Gastrocnemius medialis (tissue), 4 donors: ENCODE measurements at regions not wholly inside any gene's neighbourhood (a gene's known extent, or its start where the extent isn't known, plus 50 kb on each side); places are given as distances from the start of the nearest gene placed in this dataset.

Experiments used
- ATAC-seq, 2 donors: fragments of 150-250 bp; one replicate each; pipeline ENCODE4 v1.9.1; 2016
- DNase-seq, 2 donors: peaks; one replicate each; pipeline ENCODE4 v3.0.0-alpha.2; 2019
- H3K27ac ChIP-seq, 4 donors: fragments of 200-600 bp; sonication (generic); 1 replicate in 1 of 4; 2 replicates in 3 of 4; pipeline ENCODE4 v1.5.1; 2016 to 2018; ENCODE audit warnings: mild to moderate bottlenecking in 2 of 4, moderate library complexity in 1 of 4
- H3K27me3 ChIP-seq, 3 donors: fragments of 200-600 bp; sonication (generic) in 2 of 3; 1 replicate in 1 of 3; 2 replicates in 2 of 3; pipeline versions ENCODE4 v1.5.1 to v1.6.0; 2016 to 2019; ENCODE audit warnings: mild to moderate bottlenecking in 1 of 3, moderate library complexity in 1 of 3
- H3K36me3 ChIP-seq, 2 donors: fragments of 200-600 bp; sonication (generic) in 1 of 2; one replicate each; pipeline ENCODE4 v1.5.1; 2017 to 2018
- H3K4me1 ChIP-seq, 2 donors: fragments of 200-600 bp; sonication (generic) in 1 of 2; one replicate each; pipeline ENCODE4 v1.5.1; 2016 to 2017; ENCODE audit warnings: mild to moderate bottlenecking in 2 of 2
- H3K4me3 ChIP-seq, 4 donors: fragments of 200-600 bp; sonication (generic) in 3 of 4; 1 replicate in 1 of 4; 2 replicates in 3 of 4; pipeline ENCODE4 v1.5.1; 2016 to 2019; ENCODE audit warnings: mild to moderate bottlenecking in 2 of 4
- H3K9me3 ChIP-seq, 3 donors: fragments of 200-600 bp; sonication (generic) in 2 of 3; 1 replicate in 1 of 3; 2 replicates in 2 of 3; pipeline ENCODE4 v1.5.1; 2016 to 2019
- POLR2A ChIP-seq, 2 donors: fragments of 450-650 bp; IDR thresholded peaks; one replicate each; pipeline ENCODE4 v1.6.1; 2017; ENCODE audit warnings: antibody characterized with exemption in 2 of 2, mild to moderate bottlenecking in 2 of 2, moderate library complexity in 2 of 2
- in situ Hi-C, 4 donors: fragments of 200-750 bp; cut with MboI; loops; one replicate each; pipeline versions ENCODE4 v1.15.0 to v1.8.0; 2017; ENCODE audit warnings: low sequenced_read_pairs in 4 of 4
- intact Hi-C: fragments of 100-400 bp; cut with DNase I; formaldehyde crosslinking; loops from one replicate; pipeline ENCODE4 v1.15.1; 2023; ENCODE audit warnings: low total_unique reads
- TF ChIP-seq, protein P1 (sequence below), 5 experiments: fragments of 450-650 bp in 3 of 5; fragments of 200-600 bp in 2 of 5; sonication (generic) in 2 of 5; IDR thresholded peaks in 4 of 5; conservative IDR thresholded peaks in 1 of 5; 1 replicate in 4 of 5; 2 replicates in 1 of 5; pipeline ENCODE4 v1.5.1; 2016 to 2019; ENCODE audit warnings: antibody characterized with exemption in 5 of 5, mild to moderate bottlenecking in 3 of 5, moderate library complexity in 3 of 5

DNA sequence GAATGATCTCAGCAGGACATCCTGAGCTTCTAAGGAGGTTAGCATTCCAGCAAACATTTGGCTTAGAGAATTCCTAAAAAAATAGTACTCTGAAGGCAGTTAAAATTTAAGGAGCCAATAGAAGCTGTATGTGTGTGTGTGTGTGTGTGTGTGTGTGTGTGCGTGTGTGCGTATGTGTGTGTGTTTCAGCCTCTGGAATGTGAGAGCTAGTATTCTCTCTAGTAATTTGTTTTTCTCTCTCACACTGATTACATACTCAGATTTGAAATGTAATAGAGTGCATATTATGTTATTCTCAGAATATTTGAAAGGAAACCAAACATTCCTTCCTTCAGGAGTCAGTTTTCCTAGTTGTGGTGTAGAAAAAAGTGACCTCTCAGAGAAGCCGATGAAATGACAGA, 279.6 kb downstream of the TMEM38B start:
- intact Hi-C loops: no loop called here
- Histone ChIP-seq H3K4me1 (no peaks in the 10 kb centered on the region), H3K9me3 (no peaks in the 10 kb centered on the region), H3K36me3 (no peaks in the 10 kb centered on the region), H3K27ac (no peak overlapping the region), H3K27me3 (no peaks in the 10 kb centered on the region), H3K4me3 (no peak overlapping the region)
- in situ Hi-C loops: no loop called here
- ATAC-seq: peak; percentile 18 to 31
- no peak for DNase-seq
- TF ChIP-seq POLR2A (IDR thresholded peaks at IDR 0.05): no peak
- TF ChIP-seq, protein P1, sequence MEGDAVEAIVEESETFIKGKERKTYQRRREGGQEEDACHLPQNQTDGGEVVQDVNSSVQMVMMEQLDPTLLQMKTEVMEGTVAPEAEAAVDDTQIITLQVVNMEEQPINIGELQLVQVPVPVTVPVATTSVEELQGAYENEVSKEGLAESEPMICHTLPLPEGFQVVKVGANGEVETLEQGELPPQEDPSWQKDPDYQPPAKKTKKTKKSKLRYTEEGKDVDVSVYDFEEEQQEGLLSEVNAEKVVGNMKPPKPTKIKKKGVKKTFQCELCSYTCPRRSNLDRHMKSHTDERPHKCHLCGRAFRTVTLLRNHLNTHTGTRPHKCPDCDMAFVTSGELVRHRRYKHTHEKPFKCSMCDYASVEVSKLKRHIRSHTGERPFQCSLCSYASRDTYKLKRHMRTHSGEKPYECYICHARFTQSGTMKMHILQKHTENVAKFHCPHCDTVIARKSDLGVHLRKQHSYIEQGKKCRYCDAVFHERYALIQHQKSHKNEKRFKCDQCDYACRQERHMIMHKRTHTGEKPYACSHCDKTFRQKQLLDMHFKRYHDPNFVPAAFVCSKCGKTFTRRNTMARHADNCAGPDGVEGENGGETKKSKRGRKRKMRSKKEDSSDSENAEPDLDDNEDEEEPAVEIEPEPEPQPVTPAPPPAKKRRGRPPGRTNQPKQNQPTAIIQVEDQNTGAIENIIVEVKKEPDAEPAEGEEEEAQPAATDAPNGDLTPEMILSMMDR (IDR thresholded peaks at IDR 0.05 in 4 of 5, conservative IDR thresholded peaks at IDR 0.05 in 1 of 5): no peak

GRCh38 chr9:105975886-105976645, 281.7 kb downstream of the TMEM38B start:
- no peaks in the 10 kb centered on the region for H3K36me3 ChIP-seq
- no peaks in the 10 kb centered on the region for H3K4me1 ChIP-seq
- TF ChIP-seq, protein P1 (IDR thresholded peaks at IDR 0.05 in 4 of 5, conservative IDR thresholded peaks at IDR 0.05 in 1 of 5): no peak
- TF ChIP-seq POLR2A (IDR thresholded peaks at IDR 0.05): no peak
- DNase-seq (no peak), ATAC-seq (no peak)
- H3K27me3 ChIP-seq: no peaks in the 10 kb centered on the region
- no peaks in the 10 kb centered on the region for H3K9me3 ChIP-seq
- H3K27ac ChIP-seq: no peak overlapping the region
- intact Hi-C loops: no loop called here
- in situ Hi-C loops: no loop called here
- H3K4me3 ChIP-seq: no peak overlapping the region

DNA sequence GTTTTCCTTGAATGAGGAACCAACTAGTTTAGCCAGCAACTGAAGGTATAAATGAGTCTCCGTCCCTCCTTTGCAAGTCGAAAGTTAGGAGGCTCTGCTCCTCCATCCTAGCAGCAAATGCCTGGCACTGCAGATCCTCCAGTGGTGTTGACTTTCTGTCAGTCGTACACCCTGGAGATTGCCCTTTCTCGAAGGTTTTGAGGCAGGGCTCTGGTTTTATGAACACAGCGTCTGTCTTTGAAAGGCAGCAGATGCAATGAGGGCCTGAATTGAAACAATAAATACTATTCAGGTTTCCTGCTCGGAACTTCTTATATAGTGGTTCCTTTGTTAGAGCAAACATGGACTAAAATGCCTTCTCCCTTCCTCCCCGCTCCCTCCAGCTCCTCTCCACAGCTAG, 284.0 kb downstream of the TMEM38B start:
- no peak overlapping the region for H3K4me3 ChIP-seq
- in situ Hi-C loops (no loop called here), intact Hi-C loops (no loop called here)
- H3K36me3 ChIP-seq: no peaks in the 10 kb centered on the region
- DNase-seq: no peak
- TF ChIP-seq POLR2A (IDR thresholded peaks at IDR 0.05): no peak
- TF ChIP-seq, protein P1 (IDR thresholded peaks at IDR 0.05 in 4 of 5, conservative IDR thresholded peaks at IDR 0.05 in 1 of 5): no peak
- H3K4me1 ChIP-seq: no peaks in the 10 kb centered on the region
- no peaks in the 10 kb centered on the region for H3K9me3 ChIP-seq
- no peak overlapping the region for H3K27ac ChIP-seq
- no peaks in the 10 kb centered on the region for H3K27me3 ChIP-seq
- no peak for ATAC-seq

GRCh38 chr9:105978826-105979225, 284.5 kb downstream of the TMEM38B start:
- no peak overlapping the region for H3K27ac ChIP-seq
- no peak for ATAC-seq
- H3K4me3 ChIP-seq: no peak overlapping the region
- no peak for DNase-seq
- no peaks in the 10 kb centered on the region for H3K4me1 ChIP-seq
- H3K9me3 ChIP-seq: no peaks in the 10 kb centered on the region
- in situ Hi-C loops (no loop called here), intact Hi-C loops (no loop called here)
- no peaks in the 10 kb centered on the region for H3K27me3 ChIP-seq
- no peaks in the 10 kb centered on the region for H3K36me3 ChIP-seq
- TF ChIP-seq, protein P1 (IDR thresholded peaks at IDR 0.05 in 4 of 5, conservative IDR thresholded peaks at IDR 0.05 in 1 of 5): no peak
- TF ChIP-seq POLR2A (IDR thresholded peaks at IDR 0.05): no peak

- TF ChIP-seq POLR2A (IDR thresholded peaks at IDR 0.05): no peak
- TF ChIP-seq, protein P1 (IDR thresholded peaks at IDR 0.05 in 4 of 5, conservative IDR thresholded peaks at IDR 0.05 in 1 of 5): no peak
- in situ Hi-C loops (no loop called here), intact Hi-C loops (no loop called here)
- DNase-seq (no peak), ATAC-seq (no peak)
- H3K27ac ChIP-seq: no peak overlapping the region
- no peaks in the 10 kb centered on the region for H3K4me1 ChIP-seq
- H3K36me3 ChIP-seq: no peaks in the 10 kb centered on the region
- no peak overlapping the region for H3K4me3 ChIP-seq
- H3K27me3 ChIP-seq: no peaks in the 10 kb centered on the region
- no peaks in the 10 kb centered on the region for H3K9me3 ChIP-seq
These were observed 284.9 kb downstream of the TMEM38B start for GRCh38 chr9:105979290-105979689.
